T-cell (primary cell): ENCODE measurements at regions not wholly inside any gene's neighbourhood (a gene's known extent, or its start where the extent isn't known, plus 50 kb on each side); places are given as distances from the start of the nearest gene placed in this dataset.

ENCODE experiments used
- ATAC-seq, 4 experiments: fragments of 200-7000 bp in 3 of 4; fragments of 150-1000 bp in 1 of 4; cut with Tn5 transposase; replicated peaks in 1 of 4; 1 replicate in 3 of 4; 2 replicates in 1 of 4; pipeline ENCODE4 v1.10.0; 2021; ENCODE audit warnings: moderate library complexity in 3 of 4, mild to moderate bottlenecking in 2 of 4, moderate number of reproducible peaks in 1 of 4
- CTCF ChIA-PET, 2 donors: fragments of 300-600 bp; sonication (Branson Sonifier 250); formaldehyde crosslinking; loops; one replicate each; lab custom pipeline; 2022; ENCODE audit warnings: antibody characterized with exemption in 2 of 2; lab: Charles Lee
- POLR2A ChIA-PET, 2 donors: fragments of 300-600 bp; sonication (Branson Sonifier 250); formaldehyde crosslinking; loops; one replicate each; lab custom pipeline; 2022; ENCODE audit warnings: antibody characterized with exemption in 2 of 2; lab: Charles Lee
- DNase-seq, 35 experiments: peaks; one replicate each; pipeline versions ENCODE4 v3.0.0 to v3.0.0-alpha.2; 2013 to 2023
- H3K27ac ChIP-seq: one replicate; pipeline ENCODE4 v1.5.1; 2013; ENCODE audit warnings: low read length
- H3K27me3 ChIP-seq, 2 experiments: replicated peaks in 1 of 2; 1 replicate in 1 of 2; 2 replicates in 1 of 2; pipeline versions ENCODE4 v1.6.1 to v1.7.0; 2013; ENCODE audit warnings: low read length in 1 of 2, mixed read lengths in 1 of 2; ENCODE audit not compliant: control insufficient read depth in 2 of 2, insufficient read depth in 2 of 2; ENCODE audit errors: extremely low read depth in 1 of 2
- H3K36me3 ChIP-seq, 2 donors: 1 replicate in 1 of 2; 2 replicates in 1 of 2; pipeline versions ENCODE4 v1.6.1 to v1.7.0; 2013; ENCODE audit warnings: low read length in 1 of 2; ENCODE audit not compliant: control insufficient read depth in 2 of 2, insufficient read depth in 1 of 2; ENCODE audit errors: extremely low read depth in 1 of 2
- H3K4me1 ChIP-seq, 2 experiments: 1 replicate in 1 of 2; 2 replicates in 1 of 2; pipeline versions ENCODE4 v1.6.1 to v1.7.0; 2013; ENCODE audit warnings: low read length in 2 of 2, mixed read lengths in 1 of 2; ENCODE audit not compliant: insufficient read depth in 2 of 2, control insufficient read depth in 1 of 2; ENCODE audit errors: extremely low read depth in 1 of 2
- H3K4me3 ChIP-seq, 2 donors: 1 replicate in 1 of 2; 2 replicates in 1 of 2; pipeline versions ENCODE4 v1.5.1 to v1.7.0; 2013; ENCODE audit warnings: mild to moderate bottlenecking in 2 of 2, low read length in 1 of 2, moderate library complexity in 1 of 2; ENCODE audit not compliant: control insufficient read depth in 1 of 2; ENCODE audit errors: extremely low read depth in 1 of 2
- H3K9me3 ChIP-seq: 2 replicates; pipeline ENCODE4 v1.7.0; 2013
- H3K27ac Mint-ChIP-seq, 2 donors: one replicate each; pipeline ENCODE4 v1.8.0; 2020 to 2021; ENCODE audit warnings: mild to moderate bottlenecking in 2 of 2, mixed read lengths in 2 of 2
- H3K27me3 Mint-ChIP-seq, 2 donors: one replicate each; pipeline ENCODE4 v1.8.0; 2021 to 2022; ENCODE audit warnings: mixed read lengths in 2 of 2
- H3K36me3 Mint-ChIP-seq: one replicate; pipeline ENCODE4 v1.8.0; 2021; ENCODE audit warnings: mixed read lengths
- H3K4me1 Mint-ChIP-seq, 3 donors: one replicate each; pipeline ENCODE4 v1.8.0; 2020 to 2022; ENCODE audit warnings: mixed read lengths in 3 of 3, mild to moderate bottlenecking in 1 of 3
- H3K4me3 Mint-ChIP-seq, 3 donors: one replicate each; pipeline ENCODE4 v1.8.0; 2020 to 2022; ENCODE audit warnings: mild to moderate bottlenecking in 3 of 3, mixed read lengths in 3 of 3, moderate library complexity in 3 of 3
- H3K9me3 Mint-ChIP-seq, 3 donors: one replicate each; pipeline ENCODE4 v1.8.0; 2020 to 2022; ENCODE audit warnings: mixed read lengths in 3 of 3
- WGBS: methylation state at CpG from one replicate; pipeline ENCODE4 v1.1.5; 2013; ENCODE audit warnings: missing lambda C conversion rate; ENCODE audit not compliant: insufficient coverage; 5-methylcytosine and 5-hydroxymethylcytosine counted together

- ATAC-seq = no peak
- Histone ChIP-seq H3K4me3 (no peak overlapping the region), H3K27me3 (no peaks in the 10 kb centered on the region), H3K4me1 (no peaks in the 10 kb centered on the region), H3K27ac (no peak overlapping the region), H3K36me3 (no peaks in the 10 kb centered on the region), H3K9me3 (no peaks in the 10 kb centered on the region)
- no peaks in the 10 kb centered on the region for H3K36me3 Mint-ChIP-seq
- ChIA-PET CTCF (interaction anchor here in 1 of 2 donors (0.6 kb wide), 1 partner anchor 1545 kb away, joined by 3 read pairs; no protein-coding TSS in a partner anchor), POLR2A (interaction anchor here in 1 of 2 donors (0.6 kb wide), 1 partner anchor 69 kb away, joined by 3 read pairs; no protein-coding TSS in a partner anchor)
- no peak overlapping the region for H3K4me3 Mint-ChIP-seq
- no CpG with 5 or more reads among the region's 2 CpGs for whole genome bisulfite sequencing
- H3K4me1 Mint-ChIP-seq = no peaks in the 10 kb centered on the region
- no peak overlapping the region for H3K27ac Mint-ChIP-seq
- no peak for DNase-seq
- H3K27me3 Mint-ChIP-seq = no peaks in the 10 kb centered on the region
- no peaks in the 10 kb centered on the region for H3K9me3 Mint-ChIP-seq
Observed at GRCh38 chr6:145187491-145188206, 547.7 kb downstream of the EPM2A start.

- Mint-ChIP-seq H3K27me3 (peaks cover 0 to 4% of the 10 kb centered on the region in 2 donors), H3K27ac (no peak overlapping the region), H3K4me1 (no peaks in the 10 kb centered on the region), H3K36me3 (no peaks in the 10 kb centered on the region), H3K9me3 (no peaks in the 10 kb centered on the region), H3K4me3 (no peak overlapping the region)
- no peak for ATAC-seq
- no peak for DNase-seq
- H3K36me3 ChIP-seq = no peaks in the 10 kb centered on the region
- no peaks in the 10 kb centered on the region for H3K4me1 ChIP-seq
- WGBS = no CpG with 5 or more reads among the region's 1 CpG
- no peak overlapping the region for H3K27ac ChIP-seq
- H3K9me3 ChIP-seq = no peaks in the 10 kb centered on the region
- no peaks in the 10 kb centered on the region for H3K27me3 ChIP-seq
- no peak overlapping the region for H3K4me3 ChIP-seq
- POLR2A ChIA-PET = no interaction called here
- CTCF ChIA-PET = no interaction called here
Observed at GRCh38 chr6:145189836-145190235, 545.5 kb downstream of the EPM2A start.

GRCh38 chr6:145194389-145194788 lies 540.9 kb downstream of the EPM2A start:
- H3K36me3 Mint-ChIP-seq = no peaks in the 10 kb centered on the region
- H3K4me3 ChIP-seq = no peak overlapping the region
- H3K4me1 ChIP-seq = no peaks in the 10 kb centered on the region
- H3K4me3 Mint-ChIP-seq = no peak overlapping the region
- H3K9me3 ChIP-seq = no peaks in the 10 kb centered on the region
- H3K36me3 ChIP-seq = no peaks in the 10 kb centered on the region
- H3K9me3 Mint-ChIP-seq = no peaks in the 10 kb centered on the region
- H3K4me1 Mint-ChIP-seq = no peaks in the 10 kb centered on the region
- no peak overlapping the region for H3K27ac ChIP-seq
- no CpG with 5 or more reads among the region's 3 CpGs for WGBS
- ChIA-PET CTCF (no interaction called here), POLR2A (no interaction called here)
- no peaks in the 10 kb centered on the region for H3K27me3 ChIP-seq
- H3K27ac Mint-ChIP-seq = no peak overlapping the region
- H3K27me3 Mint-ChIP-seq = peaks cover 0 to 4% of the 10 kb centered on the region in 2 donors
- no peak for DNase-seq
- no peak for ATAC-seq

GRCh38 chr6:145199961-145200360 lies 535.4 kb downstream of the EPM2A start:
- no peaks in the 10 kb centered on the region for H3K9me3 Mint-ChIP-seq
- CTCF ChIA-PET = no interaction called here

GRCh38 chr6:145204301-145204700 lies 531.0 kb downstream of the EPM2A start:
- no peaks in the 10 kb centered on the region for H3K9me3 ChIP-seq
- POLR2A ChIA-PET = no interaction called here
- no peak overlapping the region for H3K27ac Mint-ChIP-seq
- no peak overlapping the region for H3K4me3 ChIP-seq
- ATAC-seq = no peak
- H3K36me3 Mint-ChIP-seq = no peaks in the 10 kb centered on the region
- H3K27ac ChIP-seq = no peak overlapping the region
- H3K4me3 Mint-ChIP-seq = no peak overlapping the region
- H3K4me1 ChIP-seq = no peaks in the 10 kb centered on the region
- CTCF ChIA-PET = no interaction called here
- H3K27me3 ChIP-seq = no peaks in the 10 kb centered on the region
- no peak for DNase-seq
- no peaks in the 10 kb centered on the region for H3K4me1 Mint-ChIP-seq
- WGBS = 40% methylated on average over 1 of the region's 2 CpGs
- H3K27me3 Mint-ChIP-seq = peaks cover 11 to 24% of the 10 kb centered on the region in 2 donors
- H3K9me3 Mint-ChIP-seq = no peaks in the 10 kb centered on the region
- no peaks in the 10 kb centered on the region for H3K36me3 ChIP-seq

More at GRCh38 chr6:145199961-145200360, 535.4 kb downstream of the EPM2A start:
- Mint-ChIP-seq H3K4me3 (no peak overlapping the region), H3K27me3 (peaks cover 11 to 15% of the 10 kb centered on the region in 2 donors), H3K36me3 (no peaks in the 10 kb centered on the region), H3K27ac (no peak overlapping the region), H3K4me1 (no peaks in the 10 kb centered on the region)
- H3K9me3 ChIP-seq = no peaks in the 10 kb centered on the region
- POLR2A ChIA-PET = no interaction called here
- no peaks in the 10 kb centered on the region for H3K4me1 ChIP-seq
- DNase-seq = no peak
- no peaks in the 10 kb centered on the region for H3K27me3 ChIP-seq
- WGBS = no CpG with 5 or more reads among the region's 1 CpG
- H3K36me3 ChIP-seq = no peaks in the 10 kb centered on the region
- no peak overlapping the region for H3K27ac ChIP-seq
- no peak for ATAC-seq
- H3K4me3 ChIP-seq = no peak overlapping the region

- Histone ChIP-seq H3K27me3 (no peaks in the 10 kb centered on the region), H3K4me3 (no peak overlapping the region), H3K9me3 (no peaks in the 10 kb centered on the region), H3K4me1 (no peaks in the 10 kb centered on the region), H3K36me3 (no peaks in the 10 kb centered on the region), H3K27ac (no peak overlapping the region)
- no peak for DNase-seq
- Mint-ChIP-seq H3K4me1 (no peaks in the 10 kb centered on the region), H3K4me3 (no peak overlapping the region), H3K27me3 (peaks cover 9 to 18% of the 10 kb centered on the region in 2 donors), H3K36me3 (no peaks in the 10 kb centered on the region), H3K27ac (no peak overlapping the region), H3K9me3 (no peaks in the 10 kb centered on the region)
- POLR2A ChIA-PET = no interaction called here
- CTCF ChIA-PET = no interaction called here
- ATAC-seq = no peak
- 67% methylated on average over 1 of the region's 7 CpGs for WGBS
Observed at GRCh38 chr6:145206247-145206907, 528.9 kb downstream of the EPM2A start.
